Neuronal stem cell (in vitro differentiated cells): ENCODE measurements at regions not wholly inside any gene's neighbourhood (a gene's known extent, or its start where the extent isn't known, plus 50 kb on each side); places are given as distances from the start of the nearest gene placed in this dataset.

Experiments used
- DNase-seq: peaks from one replicate; pipeline ENCODE4 v3.0.0-alpha.2; 2013; ENCODE audit warnings: low spot score
- H2AFZ ChIP-seq: one replicate; pipeline ENCODE4 v1.6.1; 2013; ENCODE audit warnings: mild to moderate bottlenecking, low read length, inconsistent platforms
- H2AK5ac ChIP-seq: 2 replicates; pipeline ENCODE4 v1.6.1; 2013; ENCODE audit warnings: low read depth, mild to moderate bottlenecking, inconsistent platforms, low read length, moderate library complexity, mixed read lengths
- H2BK120ac ChIP-seq: 2 replicates; pipeline ENCODE4 v1.6.1; 2013; ENCODE audit warnings: low read depth, mild to moderate bottlenecking, inconsistent platforms, low read length, moderate library complexity, mixed read lengths
- H2BK12ac ChIP-seq: one replicate; pipeline ENCODE4 v1.6.1; 2013; ENCODE audit warnings: low read length, inconsistent platforms
- H2BK15ac ChIP-seq: 2 replicates; pipeline ENCODE4 v1.6.1; 2013; ENCODE audit warnings: mild to moderate bottlenecking, low read length, inconsistent platforms, mixed read lengths
- H2BK5ac ChIP-seq: one replicate; pipeline ENCODE4 v1.6.1; 2013; ENCODE audit warnings: inconsistent platforms, mild to moderate bottlenecking, low read length, moderate library complexity
- H3K14ac ChIP-seq: one replicate; pipeline ENCODE4 v1.6.1; 2013; ENCODE audit warnings: low read length, inconsistent platforms
- H3K18ac ChIP-seq: 2 replicates; pipeline ENCODE4 v1.6.1; 2013; ENCODE audit warnings: low read length, inconsistent platforms
- H3K23ac ChIP-seq: 2 replicates; pipeline ENCODE4 v1.6.1; 2013; ENCODE audit warnings: low read depth, mild to moderate bottlenecking, mixed read lengths, low read length, inconsistent platforms; ENCODE audit not compliant: poor library complexity
- H3K27ac ChIP-seq: replicated peaks from 3 replicates; pipeline ENCODE4 v1.5.1; 2013; ENCODE audit warnings: low read length, inconsistent platforms
- H3K27me3 ChIP-seq, 3 experiments: 2 replicates each; pipeline ENCODE4 v1.6.1; 2013; ENCODE audit warnings: low read length in 3 of 3, mild to moderate bottlenecking in 2 of 3, inconsistent platforms in 1 of 3, low read depth in 1 of 3, mixed read lengths in 1 of 3, moderate library complexity in 1 of 3; ENCODE audit not compliant: control insufficient read depth in 3 of 3, insufficient read depth in 3 of 3
- H3K36me3 ChIP-seq, 2 donors: replicated peaks in 1 of 2; 2 replicates each; pipeline ENCODE4 v1.6.1; 2013; ENCODE audit warnings: low read length in 2 of 2; ENCODE audit not compliant: control insufficient read depth in 2 of 2, insufficient read depth in 2 of 2
- H3K4ac ChIP-seq: 2 replicates; pipeline ENCODE4 v1.6.1; 2013; ENCODE audit warnings: inconsistent platforms, mild to moderate bottlenecking, low read length, moderate library complexity
- H3K4me1 ChIP-seq, 2 donors: 1 replicate in 1 of 2; 2 replicates in 1 of 2; pipeline ENCODE4 v1.6.1; 2013; ENCODE audit warnings: low read length in 2 of 2, low read depth in 1 of 2; ENCODE audit not compliant: control insufficient read depth in 2 of 2, insufficient read depth in 1 of 2
- H3K4me2 ChIP-seq: one replicate; pipeline ENCODE4 v1.6.1; 2013; ENCODE audit warnings: mild to moderate bottlenecking, low read length, inconsistent platforms; ENCODE audit not compliant: insufficient read depth, poor library complexity, severe bottlenecking
- H3K4me3 ChIP-seq, 2 donors: 2 replicates each; pipeline ENCODE4 v1.5.1; 2013; ENCODE audit warnings: low read length in 2 of 2, mild to moderate bottlenecking in 2 of 2, inconsistent platforms in 1 of 2, moderate library complexity in 1 of 2
- H3K79me1 ChIP-seq: one replicate; pipeline ENCODE4 v1.6.1; 2013; ENCODE audit warnings: low read depth, mild to moderate bottlenecking, inconsistent platforms, low read length, moderate library complexity
- H3K9ac ChIP-seq: one replicate; pipeline ENCODE4 v1.6.1; 2013; ENCODE audit warnings: mild to moderate bottlenecking, low read depth, low read length, inconsistent platforms; ENCODE audit not compliant: poor library complexity
- H3K9me3 ChIP-seq, 2 donors: replicated peaks in 1 of 2; 2 replicates each; pipeline versions ENCODE3 to v1.6.1; 2013; ENCODE audit warnings: low read length in 2 of 2, mild to moderate bottlenecking in 2 of 2, inconsistent platforms in 1 of 2, low read depth in 1 of 2, mixed read lengths in 1 of 2, moderate library complexity in 1 of 2; ENCODE audit not compliant: control insufficient read depth in 2 of 2, insufficient read depth in 1 of 2
- H4K8ac ChIP-seq: one replicate; pipeline ENCODE4 v1.6.1; 2013; ENCODE audit warnings: low read depth, mild to moderate bottlenecking, inconsistent platforms, low read length, moderate library complexity
- H4K91ac ChIP-seq: one replicate; pipeline ENCODE4 v1.6.1; 2013; ENCODE audit warnings: low read length, low read depth, mild to moderate bottlenecking, inconsistent platforms; ENCODE audit not compliant: poor library complexity
- WGBS, 2 donors: extraction: QIAGEN DNeasy Blood & Tissue Kit; methylation state at CpG; one replicate each; pipeline ENCODE4 v1.1.7; 2013; ENCODE audit warnings: missing lambda C conversion rate in 2 of 2, mixed read lengths in 1 of 2; ENCODE audit not compliant: insufficient read length in 2 of 2, insufficient replicate concordance in 1 of 2; ENCODE audit errors: extremely low coverage in 2 of 2; 5-methylcytosine and 5-hydroxymethylcytosine counted together

GRCh38 chr2:165011199-165011598 is 55.9 kb upstream of the SLC38A11 start:
- H2AK5ac ChIP-seq: no peak overlapping the region
- H3K4me1 ChIP-seq: no peaks in the 10 kb centered on the region
- H2BK120ac ChIP-seq: no peak overlapping the region
- no peak overlapping the region for H2BK15ac ChIP-seq
- H3K9ac ChIP-seq: no peak overlapping the region
- WGBS, 2 donors: no CpG with 5 or more reads among the region's 2 CpGs
- H3K27me3 ChIP-seq: no peaks in the 10 kb centered on the region
- H3K4ac ChIP-seq: no peak overlapping the region
- no peak overlapping the region for H2AFZ ChIP-seq
- no peaks in the 10 kb centered on the region for H3K79me1 ChIP-seq
- no peak for DNase-seq
- H3K36me3 ChIP-seq: no peaks in the 10 kb centered on the region
- H3K14ac ChIP-seq: no peak overlapping the region
- no peak overlapping the region for H3K4me3 ChIP-seq
- no peak overlapping the region for H3K23ac ChIP-seq
- H3K9me3 ChIP-seq: no peaks in the 10 kb centered on the region
- H4K8ac ChIP-seq: no peak overlapping the region
- no peak overlapping the region for H2BK5ac ChIP-seq
- H4K91ac ChIP-seq: no peak overlapping the region
- no peak overlapping the region for H3K4me2 ChIP-seq
- H3K18ac ChIP-seq: no peak overlapping the region
- no peak overlapping the region for H3K27ac ChIP-seq
- no peak overlapping the region for H2BK12ac ChIP-seq

- no peak overlapping the region for H2BK15ac ChIP-seq
- H3K36me3 ChIP-seq: no peaks in the 10 kb centered on the region
- no peak overlapping the region for H2AFZ ChIP-seq
- H3K18ac ChIP-seq: no peak overlapping the region
- no peak overlapping the region for H4K8ac ChIP-seq
- H2AK5ac ChIP-seq: no peak overlapping the region
- no peak overlapping the region for H3K23ac ChIP-seq
- H3K14ac ChIP-seq: no peak overlapping the region
- no peaks in the 10 kb centered on the region for H3K4me1 ChIP-seq
- H2BK5ac ChIP-seq: no peak overlapping the region
- H3K79me1 ChIP-seq: no peaks in the 10 kb centered on the region
- H3K9me3 ChIP-seq: no peaks in the 10 kb centered on the region
- no peak overlapping the region for H3K4me2 ChIP-seq
- no peak overlapping the region for H2BK120ac ChIP-seq
- no peaks in the 10 kb centered on the region for H3K27me3 ChIP-seq
- WGBS, 2 donors: no CpG with 5 or more reads among the region's 1 CpG
- DNase-seq: no peak
- H3K9ac ChIP-seq: no peak overlapping the region
- no peak overlapping the region for H3K27ac ChIP-seq
- H2BK12ac ChIP-seq: no peak overlapping the region
- H3K4me3 ChIP-seq: no peak overlapping the region
- H3K4ac ChIP-seq: no peak overlapping the region
- no peak overlapping the region for H4K91ac ChIP-seq
Measured at GRCh38 chr2:165010556-165010955, 55.2 kb upstream of the SLC38A11 start.

GRCh38 chr2:165009466-165009865 is 54.1 kb upstream of the SLC38A11 start:
- H2BK5ac ChIP-seq: no peak overlapping the region
- WGBS, 2 donors: no CpG with 5 or more reads among the region's 1 CpG
- H2AK5ac ChIP-seq: no peak overlapping the region
- H3K27ac ChIP-seq: no peak overlapping the region
- no peak overlapping the region for H3K9ac ChIP-seq
- no peaks in the 10 kb centered on the region for H3K9me3 ChIP-seq
- no peak for DNase-seq
- no peak overlapping the region for H3K18ac ChIP-seq
- no peaks in the 10 kb centered on the region for H3K36me3 ChIP-seq
- H4K8ac ChIP-seq: no peak overlapping the region
- no peaks in the 10 kb centered on the region for H3K79me1 ChIP-seq
- H4K91ac ChIP-seq: no peak overlapping the region
- no peak overlapping the region for H3K4me2 ChIP-seq
- no peak overlapping the region for H2BK12ac ChIP-seq
- no peak overlapping the region for H3K4me3 ChIP-seq
- no peak overlapping the region for H3K14ac ChIP-seq
- H3K4me1 ChIP-seq: no peaks in the 10 kb centered on the region
- H2BK15ac ChIP-seq: no peak overlapping the region
- H3K23ac ChIP-seq: no peak overlapping the region
- no peaks in the 10 kb centered on the region for H3K27me3 ChIP-seq
- H2AFZ ChIP-seq: no peak overlapping the region
- no peak overlapping the region for H3K4ac ChIP-seq
- H2BK120ac ChIP-seq: no peak overlapping the region

GRCh38 chr2:165008730-165009315 is 53.5 kb upstream of the SLC38A11 start:
- no peaks in the 10 kb centered on the region for H3K27me3 ChIP-seq
- no peak overlapping the region for H3K23ac ChIP-seq
- H4K91ac ChIP-seq: no peak overlapping the region
- no peak overlapping the region for H2BK120ac ChIP-seq
- H3K79me1 ChIP-seq: no peaks in the 10 kb centered on the region
- H2AFZ ChIP-seq: no peak overlapping the region
- no CpG with 5 or more reads among the region's 3 CpGs for WGBS, 2 donors
- no peak overlapping the region for H2AK5ac ChIP-seq
- H3K36me3 ChIP-seq: no peaks in the 10 kb centered on the region
- no peak overlapping the region for H3K9ac ChIP-seq
- DNase-seq: no peak
- H3K4me1 ChIP-seq: no peaks in the 10 kb centered on the region
- no peak overlapping the region for H3K14ac ChIP-seq
- no peak overlapping the region for H3K4ac ChIP-seq
- H3K4me3 ChIP-seq: no peak overlapping the region
- no peak overlapping the region for H3K4me2 ChIP-seq
- H2BK5ac ChIP-seq: no peak overlapping the region
- H2BK15ac ChIP-seq: no peak overlapping the region
- H3K27ac ChIP-seq: no peak overlapping the region
- no peak overlapping the region for H4K8ac ChIP-seq
- H2BK12ac ChIP-seq: no peak overlapping the region
- no peaks in the 10 kb centered on the region for H3K9me3 ChIP-seq
- no peak overlapping the region for H3K18ac ChIP-seq
